Fibroblast of upper back skin (primary cell): ENCODE measurements at regions not wholly inside any gene's neighbourhood (a gene's known extent, or its start where the extent isn't known, plus 50 kb on each side); places are given as distances from the start of the nearest gene placed in this dataset.
"Not testable (repeated sequence)": the region's sequence is repeated elsewhere in the genome, so short reads cannot be mapped to it uniquely, and the experiment has no call there.

Source experiments
- DNase-seq: peaks from one replicate; pipeline ENCODE4 v3.0.0-alpha.2; 2013

- no peak for DNase-seq
Observed at GRCh38 chr3:102353805-102354204, 81.0 kb upstream of the ZPLD1 start.

- DNase-seq, result peak; percentile 29
Observed at GRCh38 chr3:102354818-102355515, 79.8 kb upstream of the ZPLD1 start.

GRCh38 chr3:102356506-102356905 is 78.3 kb upstream of the ZPLD1 start:
- DNase-seq, result no peak

- not testable (repeated sequence) for DNase-seq
Observed at GRCh38 chr3:102357313-102357712, 77.5 kb upstream of the ZPLD1 start.

- DNase-seq, result no peak
Observed at GRCh38 chr3:102360183-102360860, 74.5 kb upstream of the ZPLD1 start.

- no peak for DNase-seq
Observed at GRCh38 chr3:102361101-102361500, 73.7 kb upstream of the ZPLD1 start.

GRCh38 chr3:102366116-102366515 is 68.7 kb upstream of the ZPLD1 start:
- not testable (repeated sequence) for DNase-seq

GRCh38 chr3:102374863-102375634 is 59.8 kb upstream of the ZPLD1 start:
- no peak for DNase-seq

GRCh38 chr3:102378216-102378615 is 56.6 kb upstream of the ZPLD1 start:
- DNase-seq, result no peak

- not testable (repeated sequence) for DNase-seq
Observed at GRCh38 chr3:102382201-102382600, 52.6 kb upstream of the ZPLD1 start.
